HT1080 (cell line): ENCODE measurements at regions not wholly inside any gene's neighbourhood (a gene's known extent, or its start where the extent isn't known, plus 50 kb on each side); places are given as distances from the start of the nearest gene placed in this dataset.
A peak's percentile ranks its signal among the peaks of the same experiment; 100 is the strongest.

Experiments used
- DNase-seq: peaks from one replicate; pipeline ENCODE4 v3.0.0-alpha.2; 2015; ENCODE audit warnings: low read depth

- no peak for DNase-seq
These were observed 163.8 kb upstream of the MYL2 start for GRCh38 chr12:111084158-111084557.

DNA sequence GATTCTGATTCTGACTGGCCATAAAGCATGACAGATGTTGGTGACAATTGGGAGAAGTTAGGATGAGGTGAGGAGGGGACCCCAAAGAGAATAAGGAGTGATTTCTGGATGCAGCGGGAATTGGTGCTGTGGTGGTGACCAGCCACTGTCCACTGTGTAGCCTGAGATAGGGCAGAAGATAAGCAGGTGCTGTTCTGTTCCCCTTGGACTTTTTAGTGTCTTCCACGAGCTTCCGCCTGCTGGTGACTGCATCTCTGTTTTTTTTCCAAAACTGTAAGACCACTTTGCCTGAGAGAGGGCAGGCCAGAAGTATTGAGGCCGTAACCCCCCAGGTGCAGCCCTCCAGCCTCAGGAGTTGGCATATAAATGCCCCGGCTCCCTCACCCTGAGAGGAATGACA, 161.2 kb upstream of the MYL2 start:
- DNase-seq: no peak

GRCh38 chr12:111078731-111079130, 158.4 kb upstream of the MYL2 start:
- no peak for DNase-seq

GRCh38 chr12:111076611-111077451, 156.5 kb upstream of the MYL2 start:
- no peak for DNase-seq

DNA sequence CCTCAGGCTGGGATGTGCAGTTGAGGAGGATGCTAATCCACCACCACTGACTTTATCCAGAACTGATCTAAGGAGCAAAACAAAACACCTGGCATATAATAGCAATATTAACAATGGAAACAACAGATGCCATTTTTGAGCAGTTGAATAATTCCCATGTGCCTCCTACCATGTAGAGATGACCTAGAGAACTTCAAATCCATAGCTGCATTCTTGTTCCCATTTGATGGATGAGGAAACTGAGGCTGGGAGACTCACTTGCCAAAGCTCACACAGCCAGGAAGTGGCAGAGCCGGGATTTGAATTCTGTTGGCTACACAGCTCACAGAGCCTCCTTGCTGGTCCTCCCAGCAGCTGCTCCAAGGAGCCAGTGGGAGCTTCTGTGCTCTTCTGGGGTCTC, 155.8 kb upstream of the MYL2 start:
- no peak for DNase-seq

GRCh38 chr12:111074965-111075364, 154.6 kb upstream of the MYL2 start:
- no peak for DNase-seq

GRCh38 chr12:111074559-111074958, 154.2 kb upstream of the MYL2 start:
- DNase-seq: no peak

DNA sequence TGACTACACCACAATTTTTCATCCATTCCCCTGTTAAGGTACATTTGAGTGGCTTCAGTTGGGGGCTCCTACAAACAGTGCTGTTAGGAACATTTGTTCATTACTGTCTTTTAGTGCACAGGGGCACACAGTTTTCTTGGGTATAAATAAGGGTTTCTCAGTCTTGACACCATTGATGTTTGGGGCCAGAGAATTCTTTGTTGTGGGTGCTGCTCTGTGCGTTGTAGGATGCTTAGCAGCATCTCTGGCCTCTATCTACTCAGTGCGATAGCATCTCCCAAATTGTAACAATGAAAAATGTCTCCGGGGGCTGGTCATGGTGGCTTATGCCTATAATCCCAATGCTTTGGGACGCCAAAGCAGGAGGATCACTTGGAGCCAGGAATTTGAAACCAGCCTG, 153.0 kb upstream of the MYL2 start:
- DNase-seq: no peak

DNA sequence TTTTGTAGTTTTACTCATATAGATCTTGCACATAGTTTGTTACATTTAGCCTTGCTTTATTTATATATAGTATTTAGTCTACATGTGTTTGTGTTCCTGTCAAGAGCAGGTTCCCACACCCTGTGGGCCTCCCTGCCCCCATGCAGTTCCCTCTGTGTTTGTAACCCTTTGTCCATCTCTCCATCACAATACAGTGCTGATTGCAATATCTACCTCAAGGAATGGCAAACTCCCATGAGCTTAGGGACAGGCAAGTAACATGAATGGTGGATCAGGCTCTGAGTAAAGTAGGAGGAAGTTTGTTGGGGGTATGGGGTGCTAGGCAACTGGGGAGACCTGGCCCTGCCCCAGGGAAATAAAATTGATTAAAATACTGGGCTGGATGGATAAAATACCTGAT, 151.9 kb upstream of the MYL2 start:
- no peak for DNase-seq

DNA sequence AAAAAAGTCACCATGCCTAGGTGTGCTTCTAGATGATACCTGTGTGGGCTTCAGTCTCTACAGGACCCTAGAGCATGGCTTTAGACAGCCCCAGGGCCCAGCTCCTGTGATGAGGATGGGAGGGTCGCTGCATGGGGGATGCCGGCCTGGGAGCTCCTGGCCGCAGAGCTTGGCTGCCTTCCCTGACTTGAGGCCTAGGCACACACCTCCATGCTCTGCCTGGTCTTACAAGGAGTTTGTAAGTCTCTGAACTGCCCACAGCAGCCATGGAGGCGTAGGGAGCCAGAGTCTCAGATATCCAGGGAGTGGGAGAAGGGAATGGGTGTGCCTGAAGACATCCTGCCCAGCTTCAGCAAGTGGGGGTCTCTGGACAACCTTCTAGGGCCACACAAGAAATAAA, 149.5 kb upstream of the MYL2 start:
- no peak for DNase-seq

DNA sequence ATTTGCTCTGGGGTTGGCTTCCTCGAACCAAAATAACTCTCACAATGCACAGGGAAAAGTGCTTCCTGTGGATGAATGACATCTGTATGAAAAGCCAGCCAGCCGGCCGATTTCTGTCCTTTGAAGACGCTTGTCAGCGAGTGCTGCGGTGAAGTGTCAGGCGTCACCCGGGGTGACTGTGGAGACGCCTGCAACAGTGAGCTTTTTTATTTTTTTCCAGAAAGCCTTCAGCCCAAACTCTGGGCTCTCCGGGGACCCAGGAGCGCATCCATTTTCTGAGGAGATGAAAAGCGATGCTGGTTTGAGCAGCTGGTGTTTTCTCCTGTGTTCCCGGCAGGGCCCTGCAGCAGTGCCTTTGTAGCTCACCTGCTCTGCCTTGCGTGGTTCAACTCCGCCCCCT, 147.9 kb upstream of the MYL2 start:
- no peak for DNase-seq

DNA sequence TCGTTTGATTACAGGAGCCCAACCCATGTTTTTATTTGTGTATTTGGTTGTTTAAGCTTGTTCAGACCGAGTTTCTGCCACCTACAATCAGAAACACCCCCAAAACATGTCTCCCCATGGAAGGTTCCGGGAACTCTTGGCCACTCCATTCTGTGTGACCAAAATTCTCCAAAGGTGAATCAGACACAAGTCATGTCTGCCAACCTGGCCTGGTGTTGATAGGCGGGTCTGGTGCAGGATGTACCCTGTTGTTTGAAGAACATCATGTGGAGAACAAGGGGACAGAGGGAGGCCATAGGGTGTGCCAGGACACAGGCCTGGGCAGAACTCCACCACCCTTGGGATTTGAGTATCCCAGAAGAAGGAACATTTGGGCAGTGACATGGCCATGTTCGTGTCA, 147.1 kb upstream of the MYL2 start:
- DNase-seq: no peak

GRCh38 chr12:111066744-111067437, 146.5 kb upstream of the MYL2 start:
- peak; percentile 30 for DNase-seq

GRCh38 chr12:111064982-111065381, 144.6 kb upstream of the MYL2 start:
- DNase-seq: no peak

- no peak for DNase-seq
These were observed 143.8 kb upstream of the MYL2 start for GRCh38 chr12:111064154-111064553.

DNA sequence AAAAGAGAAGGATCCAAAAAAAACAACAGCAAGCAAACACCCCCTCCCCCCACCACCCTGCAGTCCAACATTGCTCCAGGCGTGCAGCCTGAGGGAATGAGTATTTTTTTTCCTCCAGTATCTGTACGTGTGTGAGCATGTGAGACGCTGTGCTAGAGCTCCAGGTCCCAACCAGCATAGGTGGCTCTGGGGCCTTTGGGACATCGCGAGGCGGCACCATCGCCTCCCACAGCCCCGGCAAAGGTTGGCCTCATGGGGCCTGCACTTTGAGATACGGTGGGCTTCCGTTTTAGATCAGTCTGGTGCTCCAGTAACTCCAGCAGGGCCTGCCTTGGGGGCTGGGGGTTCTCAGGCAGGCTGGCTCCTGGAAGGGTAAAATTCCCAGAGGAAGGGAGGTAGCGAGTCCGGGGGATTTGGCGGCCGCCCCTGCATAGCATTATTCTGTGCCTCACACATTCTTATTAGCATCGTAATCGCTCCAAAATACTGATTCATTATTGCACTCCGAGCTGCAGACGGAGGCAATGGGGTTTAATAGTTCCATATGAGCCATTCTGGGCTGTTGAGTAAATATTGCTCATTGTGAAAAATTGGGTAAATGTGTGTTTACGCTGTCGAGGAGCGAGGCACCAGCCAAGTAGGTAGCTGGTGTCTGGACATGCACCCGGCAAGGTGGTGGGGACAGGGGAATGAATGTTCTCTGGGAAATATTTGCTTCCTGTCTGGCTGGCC, 143.1 kb upstream of the MYL2 start:
- DNase-seq: peak; percentile 6

DNA sequence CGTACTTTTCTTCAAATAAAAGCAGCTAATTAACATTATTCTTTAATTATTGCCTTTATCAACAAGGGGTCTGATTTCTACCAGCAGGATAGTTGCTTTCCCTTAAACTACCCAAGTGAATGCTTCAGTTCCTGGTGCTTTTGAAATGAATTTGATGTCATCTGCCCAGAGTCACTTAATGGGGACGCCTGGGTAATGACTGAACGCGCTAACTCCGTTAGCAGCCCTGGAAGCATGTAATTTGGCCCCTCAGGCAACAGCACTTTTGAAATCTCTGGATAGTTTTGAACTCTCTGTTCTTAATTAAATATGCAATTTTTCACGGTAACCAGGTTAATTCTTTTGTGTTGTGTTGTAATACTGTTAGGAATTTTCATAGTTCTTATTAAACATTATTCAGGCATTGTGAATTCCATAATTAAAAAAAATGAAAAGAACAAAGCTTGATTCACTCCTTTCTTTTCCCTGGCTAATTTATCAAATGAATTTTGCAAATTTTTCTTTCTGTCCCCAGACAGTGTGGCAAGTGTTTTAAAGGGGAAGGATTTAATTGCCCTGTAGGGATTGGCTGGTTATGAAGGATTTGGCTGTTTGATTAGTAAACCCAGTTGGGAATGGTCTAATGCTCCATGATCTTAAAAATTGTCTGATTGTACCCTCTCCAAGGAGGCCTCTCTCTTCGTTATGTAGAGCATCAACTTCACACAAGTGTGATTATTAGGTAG, 137.5 kb upstream of the MYL2 start:
- no peak for DNase-seq

DNA sequence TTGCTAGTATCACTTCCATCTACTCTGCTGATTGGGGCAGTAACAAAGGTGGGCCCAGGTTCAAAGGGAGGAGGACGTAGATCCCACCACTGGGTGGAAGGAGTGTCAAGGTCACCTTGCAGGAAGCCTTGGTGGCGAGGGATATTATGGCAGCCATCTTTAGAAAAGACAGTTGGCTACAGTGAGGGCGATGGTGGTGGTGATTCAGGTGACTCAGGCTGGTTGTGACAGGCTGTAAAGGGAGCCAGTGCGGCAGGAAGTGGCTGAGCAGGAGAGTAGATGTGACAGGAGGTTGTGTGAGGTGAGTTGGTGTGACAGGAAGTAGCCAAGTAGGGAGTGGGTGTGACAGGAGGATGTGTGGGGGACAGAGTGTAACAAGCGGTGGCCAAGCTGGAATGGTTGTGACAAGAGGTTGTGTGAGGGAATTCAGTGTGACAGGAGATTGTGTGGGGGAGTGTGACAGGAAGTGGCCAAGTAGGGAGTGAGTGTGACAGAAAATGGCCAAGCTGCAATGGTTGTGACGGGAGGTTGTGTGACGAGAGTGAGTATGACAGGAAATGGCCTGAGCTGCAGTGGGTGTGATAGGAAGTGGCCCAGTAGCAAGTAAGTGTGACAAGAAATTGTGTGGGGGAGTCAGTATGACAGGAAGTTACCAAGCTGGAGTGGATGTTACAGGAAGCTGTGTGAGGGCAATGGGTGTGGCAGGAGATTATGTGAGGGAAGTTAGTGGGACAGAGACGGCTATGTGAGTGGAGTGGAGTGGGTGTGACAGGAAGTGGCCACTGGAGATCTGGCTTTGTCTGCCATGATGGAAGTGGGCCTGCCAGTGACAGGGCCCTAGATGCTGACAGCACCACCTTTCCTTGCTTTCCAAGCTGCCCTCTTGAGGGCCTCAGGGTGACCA, 136.5 kb upstream of the MYL2 start:
- peak; percentile 23 for DNase-seq

GRCh38 chr12:111055181-111055880, 135.0 kb upstream of the MYL2 start:
- no peak for DNase-seq

GRCh38 chr12:111048991-111049390, 128.6 kb upstream of the MYL2 start:
- DNase-seq: no peak
